GM12878 (cell line): ENCODE measurements at regions not wholly inside any gene's neighbourhood (a gene's known extent, or its start where the extent isn't known, plus 50 kb on each side); places are given as distances from the start of the nearest gene placed in this dataset.

Source experiments
- ATAC-seq: fragments of 200-7000 bp; cut with Tn5 transposase; 3 replicates; pipeline ENCODE4 v1.9.1; 2020; ENCODE audit warnings: mild to moderate bottlenecking, moderate library complexity
- BruUV-seq: library from RNA; stranded (reverse); fragments of 400-500 nt; replicated peaks from 2 replicates; lab custom pipeline; 2021; lab: Mats Ljungman, UMichigan
- CTCF ChIA-PET: fragments of 300-600 bp; sonication (Branson Sonifier 250); formaldehyde crosslinking; extraction: SDS; loops from one replicate; lab custom pipeline; 2021; ENCODE audit warnings: inconsistent platforms; lab: Yijun Ruan, JAX
- POLR2A ChIA-PET: fragments of 350-600 bp; formaldehyde crosslinking; extraction: SDS; loops from one replicate; lab custom pipeline; 2021; ENCODE audit warnings: inconsistent platforms; lab: Charles Lee
- RAD21 ChIA-PET: fragments of 300-600 bp; sonication (Branson Sonifier 250); formaldehyde crosslinking; loops from one replicate; lab custom pipeline; 2023; ENCODE audit warnings: antibody characterized with exemption; ENCODE audit not compliant: unreplicated experiment; lab: Charles Lee
- SMC1A ChIA-PET: fragments of 300-600 bp; sonication (Branson Sonifier 250); formaldehyde crosslinking; loops from one replicate; lab custom pipeline; 2023; ENCODE audit not compliant: unreplicated experiment, uncharacterized antibody; lab: Charles Lee
- DNase-seq: peaks from one replicate; pipeline ENCODE4 v3.0.0-alpha.2; 2011; ENCODE audit warnings: low read depth, low spot score
- FAIRE-seq: peaks from 3 replicates; lab custom pipeline; 2011; peaks lifted over from hg19 to GRCh38; lab: Jason Lieb, UNC
- H2AFZ ChIP-seq: 2 replicates; pipeline ENCODE4 v1.6.0; 2011; ENCODE audit warnings: low read depth, low read length, control low read depth; ENCODE audit not compliant: control insufficient read depth
- H3K27ac ChIP-seq: 2 replicates; pipeline ENCODE4 v1.5.1; 2011; ENCODE audit warnings: control low read depth; ENCODE audit not compliant: control insufficient read depth, insufficient read depth
- H3K27me3 ChIP-seq, 2 experiments: replicated peaks in 1 of 2; 2 replicates each; pipeline versions ENCODE4 v1.6.0 to v1.6.1; 2011; ENCODE audit warnings: low read length in 1 of 2; ENCODE audit not compliant: control insufficient read depth in 2 of 2, insufficient read depth in 2 of 2
- H3K36me3 ChIP-seq, 2 experiments: 2 replicates each; pipeline ENCODE4 v1.5.1; 2011; ENCODE audit warnings: low read length in 1 of 2; ENCODE audit not compliant: control insufficient read depth in 2 of 2, insufficient read depth in 2 of 2
- H3K4me1 ChIP-seq: 2 replicates; pipeline ENCODE4 v1.6.1; 2011; ENCODE audit warnings: mild to moderate bottlenecking, low read length, moderate library complexity, mixed read lengths; ENCODE audit not compliant: control insufficient read depth, insufficient read depth
- H3K4me2 ChIP-seq: 2 replicates; pipeline ENCODE4 v1.6.0; 2011; ENCODE audit warnings: control low read depth; ENCODE audit not compliant: control insufficient read depth, insufficient read depth
- H3K4me3 ChIP-seq: fragments of 200-600 bp; sonication (generic); 2 replicates; pipeline ENCODE4 v1.5.1; 2016
- H3K79me2 ChIP-seq: 2 replicates; pipeline ENCODE4 v1.6.0; 2011; ENCODE audit warnings: low read length; ENCODE audit not compliant: control insufficient read depth, insufficient read depth
- H3K9ac ChIP-seq: 2 replicates; pipeline ENCODE4 v1.8.0; 2011; ENCODE audit warnings: low read length, control low read depth, mixed read lengths; ENCODE audit not compliant: control insufficient read depth, insufficient read depth
- H3K9me3 ChIP-seq: replicated peaks from 3 replicates; pipeline ENCODE4 v1.5.1; 2011; ENCODE audit warnings: mild to moderate bottlenecking, low read length; ENCODE audit not compliant: control insufficient read depth, insufficient read depth
- H4K20me1 ChIP-seq: 2 replicates; pipeline ENCODE4 v1.6.0; 2011; ENCODE audit not compliant: control insufficient read depth, insufficient read depth
- CEBPZ ChIP-seq: fragments of 150-350 bp; IDR thresholded peaks from 2 replicates; pipeline ENCODE4 v1.6.1; 2016; ENCODE audit warnings: low read depth, low read length
- CHD2 ChIP-seq: IDR thresholded peaks from 2 replicates; pipeline ENCODE4 v1.6.1; 2011; ENCODE audit warnings: low read depth, low read length, improper control_type of control experiment, borderline replicate concordance
- SMAD1 ChIP-seq: fragments of 450-650 bp; IDR thresholded peaks from 2 replicates; pipeline ENCODE4 v1.6.1; 2018; ENCODE audit warnings: mild to moderate bottlenecking, low read depth; ENCODE audit not compliant: partially characterized antibody
- SPI1 ChIP-seq: IDR thresholded peaks from 2 replicates; pipeline ENCODE4 v1.6.1; 2011; ENCODE audit warnings: low read depth, mild to moderate bottlenecking, low read length, moderate library complexity, borderline replicate concordance; ENCODE audit not compliant: insufficient read depth
- SRF ChIP-seq, 2 experiments: IDR thresholded peaks; 2 replicates each; pipeline ENCODE4 v1.6.1; 2011; ENCODE audit warnings: low read depth in 2 of 2, low read length in 2 of 2, mild to moderate bottlenecking in 1 of 2, moderate library complexity in 1 of 2
- WGBS: methylation state at CpG from one replicate; pipeline ENCODE4 v1.1.6; 2016; ENCODE audit warnings: low lambda C conversion rate; ENCODE audit not compliant: insufficient replicate concordance, insufficient coverage; ENCODE audit errors: missing lambda C conversion rate; 5-methylcytosine and 5-hydroxymethylcytosine counted together
- in situ Hi-C: fragments of 300-500 bp; cut with MboI; formaldehyde crosslinking; loops from 9 replicates; pipeline ENCODE4 v1.14.3; 2018; ENCODE audit warnings: mixed read lengths
- intact Hi-C: fragments of 100-400 bp; cut with micrococcal nuclease; formaldehyde crosslinking; loops from one replicate; pipeline ENCODE4 v1.14.2; 2022; ENCODE audit not compliant: unreplicated experiment

GRCh38 chr5:143680672-143681259 is 131.2 kb upstream of the HMHB1 start:
- no peak overlapping the region for H3K4me2 ChIP-seq
- H3K4me3 ChIP-seq = no peak overlapping the region
- no peak overlapping the region for H3K27ac ChIP-seq
- no peaks in the 10 kb centered on the region for H3K4me1 ChIP-seq
- TF ChIP-seq SPI1 (no peak), SRF (IDR thresholded peaks at IDR 0.05; ENCODE audit: low read depth in 2 of 2, low read length in 2 of 2) (no peak), CHD2 (no peak)
- TF ChIP-seq, all 136 proteins: peak for 0
- POLR2A ChIA-PET = no interaction called here
- CTCF ChIA-PET = interaction anchor here (0.6 to 3.0 kb wide), 3 partner anchors 11 to 259 kb away, joined by 3 to 13 read pairs (median 3); no protein-coding TSS in a partner anchor
- no peaks in the 10 kb centered on the region for H3K9me3 ChIP-seq
- RAD21 ChIA-PET = interaction anchor here (1.1 kb wide), 1 partner anchor 134 kb away, joined by 3 read pairs; no protein-coding TSS in a partner anchor
- H3K9ac ChIP-seq = no peak overlapping the region
- DNase-seq = no peak
- no peaks in the 10 kb centered on the region for H3K79me2 ChIP-seq
- no TSS peak for BruUV-seq
- H3K27me3 ChIP-seq = no peaks in the 10 kb centered on the region
- FAIRE-seq = no peak
- SMC1A ChIA-PET = interaction anchor here (0.8 to 1.6 kb wide), 5 partner anchors 9 to 235 kb away, joined by 3 read pairs; no protein-coding TSS in a partner anchor
- no peaks in the 10 kb centered on the region for H4K20me1 ChIP-seq
- H3K36me3 ChIP-seq = no peaks in the 10 kb centered on the region
- H2AFZ ChIP-seq = no peak overlapping the region
- WGBS = 98% methylated on average over 4 of the region's 4 CpGs
- intact Hi-C loops = no loop called here
- no peak for ATAC-seq
- in situ Hi-C loops = no loop called here

GRCh38 chr5:143679777-143680176 is 132.2 kb upstream of the HMHB1 start:
- ChIA-PET CTCF (no interaction called here), SMC1A (no interaction called here), POLR2A (no interaction called here), RAD21 (no interaction called here)
- H3K4me3 ChIP-seq = no peak overlapping the region
- no peaks in the 10 kb centered on the region for H3K27me3 ChIP-seq
- no peaks in the 10 kb centered on the region for H3K9me3 ChIP-seq
- no peak overlapping the region for H3K9ac ChIP-seq
- no peak overlapping the region for H3K4me2 ChIP-seq
- H3K79me2 ChIP-seq = no peaks in the 10 kb centered on the region
- no peaks in the 10 kb centered on the region for H4K20me1 ChIP-seq
- TF ChIP-seq SMAD1 = no peak
- TF ChIP-seq CEBPZ = no peak
- intact Hi-C loops = no loop called here
- FAIRE-seq = no peak
- WGBS = 55% methylated on average over 1 of the region's 1 CpG
- H3K36me3 ChIP-seq = no peaks in the 10 kb centered on the region
- no peak for ATAC-seq
- H2AFZ ChIP-seq = no peak overlapping the region
- in situ Hi-C loops = no loop called here
- H3K4me1 ChIP-seq = no peaks in the 10 kb centered on the region
- H3K27ac ChIP-seq = no peak overlapping the region
- DNase-seq = no peak
- BruUV-seq = no TSS peak
